H1 (cell line): ENCODE measurements at regions not wholly inside any gene's neighbourhood (a gene's known extent, or its start where the extent isn't known, plus 50 kb on each side); places are given as distances from the start of the nearest gene placed in this dataset.

Source experiments
- CTCF ChIA-PET: fragments of 300-600 bp; sonication (Branson Sonifier 250); formaldehyde crosslinking; loops from one replicate; lab custom pipeline; 2021; ENCODE audit not compliant: partially characterized antibody; lab: Charles Lee
- POLR2A ChIA-PET: fragments of 300-600 bp; sonication (Branson Sonifier 250); formaldehyde crosslinking; loops from one replicate; lab custom pipeline; 2021; ENCODE audit warnings: inconsistent platforms; ENCODE audit not compliant: partially characterized antibody; lab: Charles Lee
- DNase-seq, 2 experiments: peaks; one replicate each; pipeline versions ENCODE4 v3.0.0 to v3.0.0-alpha.2; 2010 to 2022; ENCODE audit warnings: low spot score in 2 of 2, low read depth in 1 of 2, mixed read lengths in 1 of 2
- FAIRE-seq: peaks from 2 replicates; lab custom pipeline; 2011; peaks lifted over from hg19 to GRCh38; lab: Jason Lieb, UNC
- H2AFZ ChIP-seq: 2 replicates; pipeline ENCODE4 v1.8.1; 2012; ENCODE audit warnings: low read length, inconsistent platforms
- H2AK5ac ChIP-seq: 2 replicates; pipeline ENCODE4 v1.6.1; 2013; ENCODE audit warnings: low read depth, low read length
- H2BK120ac ChIP-seq: replicated peaks from 2 replicates; pipeline ENCODE3; 2013; ENCODE audit warnings: low read depth, low read length, inconsistent platforms
- H2BK12ac ChIP-seq: 2 replicates; pipeline ENCODE4 v1.6.1; 2013; ENCODE audit warnings: low read depth, low read length
- H2BK15ac ChIP-seq: 2 replicates; pipeline ENCODE4 v1.6.1; 2013; ENCODE audit warnings: low read length
- H2BK20ac ChIP-seq: 2 replicates; pipeline ENCODE4 v1.6.1; 2013; ENCODE audit warnings: low read length
- H2BK5ac ChIP-seq: 2 replicates; pipeline ENCODE4 v1.6.1; 2013; ENCODE audit warnings: low read depth, low read length
- H3K14ac ChIP-seq: 2 replicates; pipeline ENCODE4 v1.6.1; 2013; ENCODE audit warnings: inconsistent platforms; ENCODE audit not compliant: insufficient read length
- H3K18ac ChIP-seq: 2 replicates; pipeline ENCODE4 v1.6.1; 2013; ENCODE audit warnings: low read length; ENCODE audit errors: extremely low read depth
- H3K23ac ChIP-seq: 2 replicates; pipeline ENCODE4 v1.6.1; 2013; ENCODE audit warnings: inconsistent platforms; ENCODE audit not compliant: insufficient read length
- H3K23me2 ChIP-seq: 2 replicates; pipeline ENCODE4 v1.6.1; 2013; ENCODE audit warnings: low read depth, low read length
- H3K27ac ChIP-seq: 2 replicates; pipeline ENCODE4 v1.6.1; 2011; ENCODE audit warnings: low read depth, low read length, inconsistent platforms
- H3K27me3 ChIP-seq, 4 experiments: replicated peaks in 1 of 4; 1 replicate in 1 of 4; 2 replicates in 3 of 4; pipeline versions ENCODE4 v1.6.1 to v1.8.1; 2011 to 2013; ENCODE audit warnings: low read length in 3 of 4, mild to moderate bottlenecking in 3 of 4, inconsistent platforms in 2 of 4, mixed read lengths in 2 of 4, moderate library complexity in 1 of 4; ENCODE audit not compliant: control insufficient read depth in 3 of 4, insufficient read depth in 3 of 4; ENCODE audit errors: extremely low read depth in 1 of 4
- H3K36me3 ChIP-seq, 4 experiments: 2 replicates each; pipeline versions ENCODE4 v1.6.1 to v1.8.1; 2011 to 2013; ENCODE audit warnings: mild to moderate bottlenecking in 4 of 4, low read length in 3 of 4, moderate library complexity in 2 of 4, control low read depth in 1 of 4, inconsistent platforms in 1 of 4; ENCODE audit not compliant: insufficient read depth in 4 of 4, control insufficient read depth in 2 of 4
- H3K4ac ChIP-seq: replicated peaks from 2 replicates; pipeline ENCODE3; 2013; ENCODE audit warnings: low read length, low read depth, mixed read lengths, inconsistent platforms; ENCODE audit not compliant: insufficient read length
- H3K4me1 ChIP-seq, 4 experiments: replicated peaks in 1 of 4; 1 replicate in 1 of 4; 2 replicates in 3 of 4; pipeline versions ENCODE4 v1.6.1 to v1.8.1; 2011 to 2013; ENCODE audit warnings: low read length in 3 of 4, inconsistent platforms in 2 of 4, mixed read lengths in 1 of 4; ENCODE audit not compliant: insufficient read depth in 4 of 4, control insufficient read depth in 3 of 4
- H3K4me2 ChIP-seq, 2 experiments: 2 replicates each; pipeline versions ENCODE4 v1.6.1 to v1.8.1; 2011 to 2013; ENCODE audit warnings: low read depth in 2 of 2, low read length in 2 of 2, control low read depth in 1 of 2, inconsistent platforms in 1 of 2, mild to moderate bottlenecking in 1 of 2; ENCODE audit not compliant: insufficient read depth in 1 of 2
- H3K4me3 ChIP-seq, 4 experiments: fragments of 200-600, 300-600 bp in 1 of 4; sonication (generic), shearing (Covaris generic), sonication (Bioruptor Twin) in 1 of 4; 2 replicates each; pipeline versions ENCODE4 v1.5.1 to v1.8.1; 2011 to 2016; ENCODE audit warnings: low read length in 4 of 4, low read depth in 3 of 4, control low read depth in 2 of 4, inconsistent platforms in 2 of 4, mild to moderate bottlenecking in 2 of 4, mixed read lengths in 1 of 4, moderate library complexity in 1 of 4; ENCODE audit not compliant: insufficient read depth in 2 of 4; ENCODE audit errors: extremely low read depth in 1 of 4
- H3K56ac ChIP-seq: replicated peaks from 2 replicates; pipeline ENCODE3; 2013; ENCODE audit warnings: low read depth, mild to moderate bottlenecking, mixed read lengths, low read length, inconsistent platforms; ENCODE audit not compliant: insufficient read length
- H3K79me1 ChIP-seq: 2 replicates; pipeline ENCODE4 v1.6.1; 2013; ENCODE audit warnings: low read depth, low read length, control low read depth
- H3K79me2 ChIP-seq, 2 experiments: 2 replicates each; pipeline versions ENCODE4 v1.6.1 to v1.8.1; 2012 to 2013; ENCODE audit warnings: low read length in 2 of 2, mild to moderate bottlenecking in 2 of 2, inconsistent platforms in 1 of 2; ENCODE audit not compliant: insufficient read depth in 2 of 2, control insufficient read depth in 1 of 2
- H3K9ac ChIP-seq, 4 experiments: replicated peaks in 1 of 4; 1 replicate in 1 of 4; 2 replicates in 3 of 4; pipeline versions ENCODE4 v1.6.1 to v1.8.1; 2011 to 2013; ENCODE audit warnings: low read depth in 3 of 4, low read length in 3 of 4, control low read depth in 2 of 4, mild to moderate bottlenecking in 2 of 4, moderate library complexity in 2 of 4, inconsistent platforms in 1 of 4; ENCODE audit errors: extremely low read depth in 1 of 4
- H3K9me3 ChIP-seq, 2 experiments: 2 replicates each; pipeline versions ENCODE4 v1.6.1 to v1.8.1; 2012 to 2013; ENCODE audit warnings: mild to moderate bottlenecking in 2 of 2, moderate library complexity in 2 of 2, control low read depth in 1 of 2, inconsistent platforms in 1 of 2, low read depth in 1 of 2, low read length in 1 of 2, mixed read lengths in 1 of 2; ENCODE audit not compliant: insufficient read depth in 2 of 2
- H4K20me1 ChIP-seq, 2 experiments: replicated peaks in 1 of 2; 2 replicates each; pipeline versions ENCODE3 to v1.8.1; 2011 to 2013; ENCODE audit warnings: inconsistent platforms in 2 of 2, low read length in 2 of 2, mild to moderate bottlenecking in 1 of 2; ENCODE audit not compliant: insufficient read depth in 2 of 2, control insufficient read depth in 1 of 2
- H4K5ac ChIP-seq: 2 replicates; pipeline ENCODE4 v1.6.1; 2013; ENCODE audit warnings: low read length, low read depth, mixed read lengths, inconsistent platforms; ENCODE audit not compliant: insufficient read length
- H4K8ac ChIP-seq: 2 replicates; pipeline ENCODE4 v1.8.0; 2013; ENCODE audit warnings: mild to moderate bottlenecking, moderate library complexity, low read length, inconsistent platforms; ENCODE audit not compliant: insufficient read depth; ENCODE audit errors: extremely low read depth
- H4K91ac ChIP-seq: replicated peaks from 2 replicates; pipeline ENCODE3; 2013; ENCODE audit warnings: low read length, mixed read lengths, inconsistent platforms; ENCODE audit not compliant: insufficient read length
- ASH2L ChIP-seq: fragments of 200-600, 300-600 bp; sonication (generic); IDR thresholded peaks from one replicate; pipeline ENCODE4 v1.7.1; 2017; ENCODE audit warnings: low read length
- CREB1 ChIP-seq: IDR thresholded peaks from 2 replicates; pipeline ENCODE4 v1.6.1; 2012; ENCODE audit warnings: inconsistent platforms
- GABPA ChIP-seq: IDR thresholded peaks from 2 replicates; pipeline ENCODE4 v1.6.1; 2011; ENCODE audit warnings: mild to moderate bottlenecking, low read length, moderate library complexity, borderline replicate concordance; ENCODE audit not compliant: insufficient read depth
- HDAC2 ChIP-seq, 2 experiments: fragments of 300-600 bp in 1 of 2; sonication (generic) in 1 of 2; IDR thresholded peaks; 2 replicates each; pipeline ENCODE4 v1.6.1; 2011 to 2012; ENCODE audit warnings: low read depth in 2 of 2, low read length in 2 of 2, mild to moderate bottlenecking in 2 of 2, moderate library complexity in 2 of 2, borderline replicate concordance in 1 of 2, inconsistent platforms in 1 of 2
- JUND ChIP-seq: IDR thresholded peaks from 2 replicates; pipeline ENCODE4 v1.6.1; 2011; ENCODE audit warnings: mild to moderate bottlenecking, improper control_type of control experiment, low read length
- NANOG ChIP-seq: IDR thresholded peaks from 2 replicates; pipeline ENCODE4 v1.6.1; 2011; ENCODE audit warnings: low read length, low read depth, mild to moderate bottlenecking, inconsistent platforms; ENCODE audit not compliant: insufficient read depth, poor library complexity, severe bottlenecking
- POLR2A ChIP-seq, 2 experiments: IDR thresholded peaks; 1 replicate in 1 of 2; 2 replicates in 1 of 2; pipeline ENCODE4 v1.6.1; 2011; ENCODE audit warnings: low read depth in 2 of 2, low read length in 2 of 2, mild to moderate bottlenecking in 2 of 2; ENCODE audit errors: control extremely low read depth in 1 of 2
- POU5F1 ChIP-seq: IDR thresholded peaks from 2 replicates; pipeline ENCODE4 v1.6.1; 2011; ENCODE audit warnings: low read depth, mild to moderate bottlenecking, low read length, moderate library complexity
- RNF2 ChIP-seq: fragments of 200-900, 300-1000 bp; sonication (generic); IDR thresholded peaks from 2 replicates; pipeline ENCODE4 v1.7.1; 2016; ENCODE audit warnings: borderline replicate concordance, low read depth, mild to moderate bottlenecking, antibody characterized with exemption, low read length; ENCODE audit not compliant: poor library complexity, severe bottlenecking; ENCODE audit errors: missing control alignments
- SIN3A ChIP-seq, 2 experiments: IDR thresholded peaks in 1 of 2; conservative IDR thresholded peaks in 1 of 2; 2 replicates each; pipeline ENCODE4 v1.6.1; 2011 to 2012; ENCODE audit warnings: low read length in 2 of 2, improper control_type of control experiment in 1 of 2, low read depth in 1 of 2, mild to moderate bottlenecking in 1 of 2
- SIX5 ChIP-seq: IDR thresholded peaks from 2 replicates; pipeline ENCODE4 v1.6.1; 2011; ENCODE audit warnings: mild to moderate bottlenecking, low read depth, low read length
- SP1 ChIP-seq: IDR thresholded peaks from 2 replicates; pipeline ENCODE4 v1.6.1; 2011; ENCODE audit warnings: low read depth, low read length
- TAF7 ChIP-seq: optimal IDR thresholded peaks from 2 replicates; pipeline ENCODE3; 2011; ENCODE audit warnings: low read depth, mild to moderate bottlenecking, inconsistent platforms, low read length, moderate library complexity, borderline replicate concordance
- WGBS, 2 experiments: shearing (Covaris generic) in 1 of 2; methylation state at CpG; one replicate each; pipeline versions ENCODE4 v1.1.6 to v1.1.7; 2013 to 2015; ENCODE audit warnings: low lambda C conversion rate in 2 of 2, mixed read lengths in 2 of 2, inconsistent platforms in 1 of 2, low coverage in 1 of 2, missing lambda C conversion rate in 1 of 2; ENCODE audit not compliant: insufficient replicate concordance in 2 of 2, insufficient coverage in 1 of 2, insufficient read length in 1 of 2; ENCODE audit errors: extremely low coverage in 1 of 2, missing lambda C conversion rate in 1 of 2; 5-methylcytosine and 5-hydroxymethylcytosine counted together
- TF ChIP-seq, protein P1 (sequence below): IDR thresholded peaks from 2 replicates; pipeline ENCODE4 v1.6.1; 2012; ENCODE audit warnings: inconsistent platforms

- no peak overlapping the region for H2BK120ac ChIP-seq
- no peaks in the 10 kb centered on the region for H4K20me1 ChIP-seq
- H3K9ac ChIP-seq = no peak overlapping the region
- H4K8ac ChIP-seq = no peak overlapping the region
- H3K56ac ChIP-seq = no peak overlapping the region
- no peak overlapping the region for H3K27ac ChIP-seq
- WGBS, 2 experiments = 16% methylated on average over 5 of the region's 5 CpGs; no CpG with 5 or more reads in 1 of the 2 experiments
- H3K79me1 ChIP-seq = no peaks in the 10 kb centered on the region
- no peak overlapping the region for H3K14ac ChIP-seq
- peaks cover 0 to 10% (median 1%) of the 10 kb centered on the region in 4 experiments; a peak in 6 of 7 replicates for H3K4me1 ChIP-seq
- H4K91ac ChIP-seq = no peak overlapping the region
- peaks cover 4 to 5% of the 10 kb centered on the region in 2 experiments; a peak in 2 of 4 replicates for H3K9me3 ChIP-seq
- no peak overlapping the region for H2AK5ac ChIP-seq
- H2BK5ac ChIP-seq = no peak overlapping the region
- H2AFZ ChIP-seq = no peak overlapping the region
- no peak overlapping the region for H3K23ac ChIP-seq
- H2BK20ac ChIP-seq = no peak overlapping the region
- no peak overlapping the region for H3K4me2 ChIP-seq
- peaks cover 10 to 33% (median 27%) of the 10 kb centered on the region in 4 experiments for H3K27me3 ChIP-seq
- ChIA-PET POLR2A (no interaction called here), CTCF (interaction anchor here (0.9 to 2.1 kb wide), 3 partner anchors 10 to 183 kb away, joined by 3 to 7 read pairs (median 3); no protein-coding TSS in a partner anchor)
- H2BK15ac ChIP-seq = no peak overlapping the region
- H3K36me3 ChIP-seq = no peaks in the 10 kb centered on the region
- no peak for FAIRE-seq
- peak overlapping the region in 1 of 4 experiments; percentile 10; a peak in 1 of 8 replicates for H3K4me3 ChIP-seq
- no peaks in the 10 kb centered on the region for H3K23me2 ChIP-seq
- H2BK12ac ChIP-seq = no peak overlapping the region
- no peaks in the 10 kb centered on the region for H3K79me2 ChIP-seq
- no peak overlapping the region for H4K5ac ChIP-seq
- H3K18ac ChIP-seq = no peak overlapping the region
- H3K4ac ChIP-seq = no peak overlapping the region
- DNase-seq = no peak
- TF ChIP-seq ASH2L (no peak), SIN3A (conservative IDR thresholded peaks at IDR 0.05 in 1 of 2, IDR thresholded peaks at IDR 0.05 in 1 of 2; ENCODE audit: low read depth in 1 of 2, low read length in 2 of 2) (no peak), POLR2A (IDR thresholded peaks at IDR 0.05; ENCODE audit: control extremely low read depth in 1 of 2, low read depth in 2 of 2, low read length in 2 of 2) (no peak), JUND (no peak), POU5F1 (no peak), NANOG (no peak), CREB1 (no peak), RNF2 (no peak), TAF7 (no peak), SIX5 (no peak), SP1 (no peak), HDAC2 (IDR thresholded peaks at IDR 0.05; ENCODE audit: borderline replicate concordance in 1 of 2, low read depth in 2 of 2, low read length in 2 of 2) (no peak), GABPA (no peak)
- TF ChIP-seq, protein P1, sequence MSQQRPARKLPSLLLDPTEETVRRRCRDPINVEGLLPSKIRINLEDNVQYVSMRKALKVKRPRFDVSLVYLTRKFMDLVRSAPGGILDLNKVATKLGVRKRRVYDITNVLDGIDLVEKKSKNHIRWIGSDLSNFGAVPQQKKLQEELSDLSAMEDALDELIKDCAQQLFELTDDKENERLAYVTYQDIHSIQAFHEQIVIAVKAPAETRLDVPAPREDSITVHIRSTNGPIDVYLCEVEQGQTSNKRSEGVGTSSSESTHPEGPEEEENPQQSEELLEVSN = no peak
Observed at GRCh38 chr6:167533851-167534250, 209.0 kb downstream of the TTLL2 start.
